K562 (cell line): ENCODE measurements at regions not wholly inside any gene's neighbourhood (a gene's known extent, or its start where the extent isn't known, plus 50 kb on each side); places are given as distances from the start of the nearest gene placed in this dataset.

Experiments
- ATF1 ChIP-seq, 2 experiments: fragments of 450-650 bp in 1 of 2; IDR thresholded peaks; 2 replicates each; pipeline ENCODE4 v1.6.1; 2016; ENCODE audit warnings: missing compliant biosample characterization in 1 of 2, missing genetic modification characterization in 1 of 2
- ERF ChIP-seq: fragments of 450-650 bp; formaldehyde crosslinking; IDR thresholded peaks from 2 replicates; pipeline ENCODE4 v1.4.0; 2020; ENCODE audit warnings: mild to moderate bottlenecking, mixed read lengths
- ESRRB ChIP-seq: fragments of 250-450 bp; sonication (Bioruptor Pico); IDR thresholded peaks from 2 replicates; pipeline ENCODE4 v1.5.0; 2020; ENCODE audit warnings: mild to moderate bottlenecking, moderate library complexity, borderline replicate concordance
- IRF2 ChIP-seq: sonication (generic); formaldehyde crosslinking; IDR thresholded peaks from 2 replicates; pipeline ENCODE4 v1.8.1; 2022; ENCODE audit warnings: mild to moderate bottlenecking, missing genetic modification reagents
- KLF16 ChIP-seq: IDR thresholded peaks from 2 replicates; pipeline ENCODE4 v1.6.1; 2016; ENCODE audit warnings: antibody characterized with exemption
- L3MBTL2 ChIP-seq: fragments of 450-650 bp; IDR thresholded peaks from 2 replicates; pipeline ENCODE4 v1.6.1; 2016; ENCODE audit warnings: mild to moderate bottlenecking, moderate library complexity
- MAFK ChIP-seq: IDR thresholded peaks from 2 replicates; pipeline ENCODE4 v1.6.1; 2011; ENCODE audit warnings: low read length, improper control_type of control experiment
- MTA3 ChIP-seq: fragments of 450-650 bp; formaldehyde crosslinking; IDR thresholded peaks from 2 replicates; pipeline ENCODE4 v1.6.1; 2017; ENCODE audit warnings: mild to moderate bottlenecking, borderline replicate concordance
- MYBL2 ChIP-seq, 2 experiments: fragments of 450-650 bp in 1 of 2; sonication (generic) in 1 of 2; formaldehyde crosslinking in 1 of 2; IDR thresholded peaks; 2 replicates each; pipeline versions ENCODE4 v1.6.1 to v1.8.1; 2017 to 2022; ENCODE audit warnings: borderline replicate concordance in 1 of 2, inconsistent platforms in 1 of 2, low read depth in 1 of 2, mild to moderate bottlenecking in 1 of 2, missing genetic modification reagents in 1 of 2, moderate library complexity in 1 of 2
- NFIX ChIP-seq: fragments of 250-450 bp; sonication (Bioruptor Pico); IDR thresholded peaks from 2 replicates; pipeline ENCODE4 v1.4.0; 2020; ENCODE audit warnings: low read depth, mild to moderate bottlenecking, moderate library complexity
- PHF8 ChIP-seq: fragments of 200-600 bp; sonication (generic); IDR thresholded peaks from 2 replicates; pipeline ENCODE4 v1.6.1; 2012; ENCODE audit warnings: mixed run types, mild to moderate bottlenecking, inconsistent platforms, low read length, moderate library complexity, borderline replicate concordance
- PRPF4 ChIP-seq: fragments of 200-400 bp; formaldehyde crosslinking; IDR thresholded peaks from one replicate; pipeline ENCODE4 v1.6.1; 2017; ENCODE audit warnings: low read length, low read depth, mild to moderate bottlenecking; ENCODE audit not compliant: insufficient read depth, poor library complexity, severe bottlenecking
- SMARCE1 ChIP-seq: fragments of 450-650 bp; IDR thresholded peaks from 2 replicates; pipeline ENCODE4 v1.7.1; 2016; ENCODE audit warnings: mild to moderate bottlenecking
- SUPT5H ChIP-seq: fragments of 450-650 bp; IDR thresholded peaks from 2 replicates; pipeline ENCODE4 v1.6.1; 2016
- TEAD4 ChIP-seq, 2 experiments: sonication (generic) in 1 of 2; formaldehyde crosslinking in 1 of 2; IDR thresholded peaks; 2 replicates each; pipeline versions ENCODE4 v1.6.1 to v1.8.0; 2012 to 2022; ENCODE audit warnings: borderline replicate concordance in 1 of 2, inconsistent platforms in 1 of 2, low read length in 1 of 2, mild to moderate bottlenecking in 1 of 2, missing genetic modification reagents in 1 of 2
- ZC3H11A ChIP-seq: IDR thresholded peaks from 2 replicates; pipeline ENCODE4 v1.6.1; 2012; ENCODE audit warnings: low read depth, low read length, improper control_type of control experiment
- ZFP1 ChIP-seq: fragments of 450-650 bp; formaldehyde crosslinking; IDR thresholded peaks from 2 replicates; pipeline ENCODE4 v1.4.0; 2020; ENCODE audit warnings: mild to moderate bottlenecking, mixed read lengths
- ZKSCAN8 ChIP-seq: fragments of 200-800 bp; sonication (Bioruptor generic); IDR thresholded peaks from 2 replicates; pipeline ENCODE4 v1.6.1; 2016; ENCODE audit warnings: missing genetic modification characterization, missing compliant biosample characterization
- TF ChIP-seq, protein P1 (sequence below): IDR thresholded peaks from 2 replicates; pipeline ENCODE4 v1.6.1; 2014; ENCODE audit warnings: antibody characterized with exemption
- TF ChIP-seq, protein P2 (sequence below): fragments of 250-450 bp; sonication (Bioruptor Pico); IDR thresholded peaks from 2 replicates; pipeline ENCODE4 v1.6.1; 2021; ENCODE audit warnings: mild to moderate bottlenecking
- TF ChIP-seq, protein P3 (sequence below): IDR thresholded peaks from 2 replicates; pipeline ENCODE4 v1.6.1; 2011; ENCODE audit not compliant: insufficient read length; ENCODE audit errors: extremely low read depth
- TF ChIP-seq, protein P4 (sequence below): fragments of 450-650 bp; IDR thresholded peaks from 2 replicates; pipeline ENCODE4 v1.7.0; 2016; ENCODE audit warnings: borderline replicate concordance
- TF ChIP-seq, protein P5 (sequence below): sonication (generic); formaldehyde crosslinking; IDR thresholded peaks from 2 replicates; pipeline ENCODE4 v1.8.0; 2022; ENCODE audit warnings: mild to moderate bottlenecking, low read depth, missing genetic modification reagents

DNA sequence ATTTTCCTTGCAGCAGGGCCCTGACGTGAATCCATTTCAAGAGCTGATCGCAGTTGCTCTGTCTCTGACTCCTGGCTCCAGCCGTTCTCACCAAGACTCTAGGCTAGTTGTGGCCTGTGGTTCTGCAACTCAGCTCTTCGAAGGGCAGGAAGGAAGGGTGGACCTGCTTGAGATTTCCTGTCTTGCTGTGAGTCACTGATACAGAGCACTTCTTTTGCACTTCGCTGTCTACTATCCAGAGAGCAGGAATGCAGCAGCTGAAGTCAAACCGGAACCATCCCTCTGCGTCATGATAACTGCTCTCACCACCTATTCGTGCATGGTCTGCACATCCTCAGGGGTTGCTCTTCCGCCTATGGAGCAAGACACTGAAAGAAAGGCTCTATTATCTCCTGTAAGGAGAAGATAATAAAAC lies 59.7 kb downstream of the RAP2B start (continued):
- TF ChIP-seq, protein P1, sequence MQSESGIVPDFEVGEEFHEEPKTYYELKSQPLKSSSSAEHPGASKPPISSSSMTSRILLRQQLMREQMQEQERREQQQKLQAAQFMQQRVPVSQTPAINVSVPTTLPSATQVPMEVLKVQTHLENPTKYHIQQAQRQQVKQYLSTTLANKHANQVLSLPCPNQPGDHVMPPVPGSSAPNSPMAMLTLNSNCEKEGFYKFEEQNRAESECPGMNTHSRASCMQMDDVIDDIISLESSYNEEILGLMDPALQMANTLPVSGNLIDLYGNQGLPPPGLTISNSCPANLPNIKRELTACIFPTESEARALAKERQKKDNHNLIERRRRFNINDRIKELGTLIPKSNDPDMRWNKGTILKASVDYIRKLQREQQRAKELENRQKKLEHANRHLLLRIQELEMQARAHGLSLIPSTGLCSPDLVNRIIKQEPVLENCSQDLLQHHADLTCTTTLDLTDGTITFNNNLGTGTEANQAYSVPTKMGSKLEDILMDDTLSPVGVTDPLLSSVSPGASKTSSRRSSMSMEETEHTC = no peak
- TF ChIP-seq NFIX (no peak), L3MBTL2 (peak; percentile 79), KLF16 (peak; percentile 53; the same call in 1 of the 2 replicates), PRPF4 (no peak), ZKSCAN8 (CRISPR knock-in tag) (no peak), TEAD4 (IDR thresholded peaks at IDR 0.05; ENCODE audit: low read length) (peak; percentile 84), TEAD4 (CRISPR knock-in tag; IDR thresholded peaks at IDR 0.05; ENCODE audit: borderline replicate concordance) (no peak), ESRRB (CRISPR knock-in tag) (no peak), SUPT5H (peak; percentile 45; the same call in 1 of the 2 replicates), ERF (CRISPR knock-in tag) (no peak), MYBL2 (IDR thresholded peaks at IDR 0.05; ENCODE audit: low read depth) (peak; percentile 31; the same call in 1 of the 2 replicates), MYBL2 (CRISPR knock-in tag; IDR thresholded peaks at IDR 0.05; ENCODE audit: borderline replicate concordance) (no peak), SMARCE1 (peak; percentile 84), PHF8 (peak; percentile 34; the same call in 1 of the 2 replicates), ATF1 (CRISPR knock-in tag; IDR thresholded peaks at IDR 0.05) (no peak), ATF1 (tag; IDR thresholded peaks at IDR 0.05) (peak; percentile 75), IRF2 (CRISPR knock-in tag) (no peak), MAFK (no peak), ZFP1 (CRISPR knock-in tag) (no peak), MTA3 (peak; percentile 62; the same call in 1 of the 2 replicates), ZC3H11A (no peak)
- TF ChIP-seq, protein P2, sequence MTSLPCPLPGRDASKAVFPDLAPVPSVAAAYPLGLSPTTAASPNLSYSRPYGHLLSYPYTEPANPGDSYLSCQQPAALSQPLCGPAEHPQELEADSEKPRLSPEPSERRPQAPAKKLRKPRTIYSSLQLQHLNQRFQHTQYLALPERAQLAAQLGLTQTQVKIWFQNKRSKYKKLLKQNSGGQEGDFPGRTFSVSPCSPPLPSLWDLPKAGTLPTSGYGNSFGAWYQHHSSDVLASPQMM (CRISPR knock-in tag) = no peak
- TF ChIP-seq, protein P3, sequence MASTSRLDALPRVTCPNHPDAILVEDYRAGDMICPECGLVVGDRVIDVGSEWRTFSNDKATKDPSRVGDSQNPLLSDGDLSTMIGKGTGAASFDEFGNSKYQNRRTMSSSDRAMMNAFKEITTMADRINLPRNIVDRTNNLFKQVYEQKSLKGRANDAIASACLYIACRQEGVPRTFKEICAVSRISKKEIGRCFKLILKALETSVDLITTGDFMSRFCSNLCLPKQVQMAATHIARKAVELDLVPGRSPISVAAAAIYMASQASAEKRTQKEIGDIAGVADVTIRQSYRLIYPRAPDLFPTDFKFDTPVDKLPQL = no peak
- TF ChIP-seq, protein P4, sequence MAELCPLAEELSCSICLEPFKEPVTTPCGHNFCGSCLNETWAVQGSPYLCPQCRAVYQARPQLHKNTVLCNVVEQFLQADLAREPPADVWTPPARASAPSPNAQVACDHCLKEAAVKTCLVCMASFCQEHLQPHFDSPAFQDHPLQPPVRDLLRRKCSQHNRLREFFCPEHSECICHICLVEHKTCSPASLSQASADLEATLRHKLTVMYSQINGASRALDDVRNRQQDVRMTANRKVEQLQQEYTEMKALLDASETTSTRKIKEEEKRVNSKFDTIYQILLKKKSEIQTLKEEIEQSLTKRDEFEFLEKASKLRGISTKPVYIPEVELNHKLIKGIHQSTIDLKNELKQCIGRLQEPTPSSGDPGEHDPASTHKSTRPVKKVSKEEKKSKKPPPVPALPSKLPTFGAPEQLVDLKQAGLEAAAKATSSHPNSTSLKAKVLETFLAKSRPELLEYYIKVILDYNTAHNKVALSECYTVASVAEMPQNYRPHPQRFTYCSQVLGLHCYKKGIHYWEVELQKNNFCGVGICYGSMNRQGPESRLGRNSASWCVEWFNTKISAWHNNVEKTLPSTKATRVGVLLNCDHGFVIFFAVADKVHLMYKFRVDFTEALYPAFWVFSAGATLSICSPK = no peak
- TF ChIP-seq, protein P5, sequence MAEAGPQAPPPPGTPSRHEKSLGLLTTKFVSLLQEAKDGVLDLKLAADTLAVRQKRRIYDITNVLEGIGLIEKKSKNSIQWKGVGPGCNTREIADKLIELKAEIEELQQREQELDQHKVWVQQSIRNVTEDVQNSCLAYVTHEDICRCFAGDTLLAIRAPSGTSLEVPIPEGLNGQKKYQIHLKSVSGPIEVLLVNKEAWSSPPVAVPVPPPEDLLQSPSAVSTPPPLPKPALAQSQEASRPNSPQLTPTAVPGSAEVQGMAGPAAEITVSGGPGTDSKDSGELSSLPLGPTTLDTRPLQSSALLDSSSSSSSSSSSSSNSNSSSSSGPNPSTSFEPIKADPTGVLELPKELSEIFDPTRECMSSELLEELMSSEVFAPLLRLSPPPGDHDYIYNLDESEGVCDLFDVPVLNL (CRISPR knock-in tag) = no peak
